Lower lobe of right lung (tissue), 2 donors: ENCODE measurements at regions not wholly inside any gene's neighbourhood (a gene's known extent, or its start where the extent isn't known, plus 50 kb on each side); places are given as distances from the start of the nearest gene placed in this dataset.

ENCODE experiments used
- ATAC-seq, 2 donors: fragments of 200-7000 bp; cut with Tn5 transposase; one replicate each; pipeline ENCODE4 v1.9.1; 2020 to 2022; ENCODE audit warnings: mild to moderate bottlenecking in 2 of 2, moderate library complexity in 2 of 2
- DNase-seq: peaks from one replicate; pipeline ENCODE4 v3.0.0-alpha.2; 2020
- H3K27ac ChIP-seq: fragments of 200-600 bp; one replicate; pipeline ENCODE4 v1.8.0; 2022
- H3K27me3 ChIP-seq: fragments of 200-600 bp; one replicate; pipeline ENCODE4 v1.8.0; 2022; ENCODE audit warnings: low read depth
- H3K36me3 ChIP-seq: fragments of 200-600 bp; one replicate; pipeline ENCODE4 v1.8.0; 2022; ENCODE audit warnings: mild to moderate bottlenecking
- H3K4me1 ChIP-seq: fragments of 200-600 bp; one replicate; pipeline ENCODE4 v1.8.0; 2022
- H3K4me3 ChIP-seq: fragments of 200-600 bp; one replicate; pipeline ENCODE4 v1.8.0; 2022; ENCODE audit warnings: mild to moderate bottlenecking
- H3K9me3 ChIP-seq: fragments of 200-600 bp; one replicate; pipeline ENCODE4 v1.8.0; 2022
- CTCF ChIP-seq: fragments of 200-600 bp; IDR thresholded peaks from one replicate; pipeline ENCODE4 v1.8.0; 2022; ENCODE audit warnings: antibody characterized with exemption, mild to moderate bottlenecking
- intact Hi-C: fragments of 100-400 bp; cut with DNase I; formaldehyde crosslinking; loops from one replicate; pipeline ENCODE4 v1.11.0; 2022
- donor health status: DM: no; HTN: yes; CAD: no; lungs with severe emphysema.

DNA sequence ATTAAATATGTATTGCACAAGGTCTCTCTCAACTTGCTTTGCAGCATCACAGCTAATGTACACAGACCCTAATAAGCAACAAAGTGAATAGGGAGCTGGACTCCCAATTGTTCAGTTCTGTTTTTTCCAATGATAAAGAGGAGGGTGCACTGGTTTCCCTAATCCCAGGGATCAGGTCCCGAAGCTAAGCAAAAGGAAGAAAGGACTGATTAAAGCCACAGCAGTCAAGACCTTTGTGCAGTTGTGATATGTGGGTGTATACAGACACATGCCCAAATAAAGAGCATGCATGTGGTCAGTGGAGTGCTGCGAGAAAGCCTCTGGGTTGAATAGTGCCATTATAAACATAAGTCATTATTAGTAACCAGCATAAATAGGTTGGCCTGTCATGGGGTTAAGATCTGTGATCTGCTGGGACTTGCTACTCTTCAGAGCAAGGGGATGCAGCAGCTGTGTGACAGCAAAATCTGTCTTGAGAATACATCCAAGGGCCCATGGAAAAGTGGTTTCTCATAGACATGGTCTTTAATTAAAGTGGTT is 1863.1 kb upstream of the WWC1 start:
- no peak for ATAC-seq
- H3K4me1 ChIP-seq, result no peaks in the 10 kb centered on the region
- no peaks in the 10 kb centered on the region for H3K27me3 ChIP-seq
- TF ChIP-seq CTCF, result no peak
- intact Hi-C loops, result no loop called here
- H3K9me3 ChIP-seq, result no peaks in the 10 kb centered on the region
- no peak overlapping the region for H3K4me3 ChIP-seq
- DNase-seq, result no peak
- H3K27ac ChIP-seq, result no peak overlapping the region
- no peaks in the 10 kb centered on the region for H3K36me3 ChIP-seq

DNA sequence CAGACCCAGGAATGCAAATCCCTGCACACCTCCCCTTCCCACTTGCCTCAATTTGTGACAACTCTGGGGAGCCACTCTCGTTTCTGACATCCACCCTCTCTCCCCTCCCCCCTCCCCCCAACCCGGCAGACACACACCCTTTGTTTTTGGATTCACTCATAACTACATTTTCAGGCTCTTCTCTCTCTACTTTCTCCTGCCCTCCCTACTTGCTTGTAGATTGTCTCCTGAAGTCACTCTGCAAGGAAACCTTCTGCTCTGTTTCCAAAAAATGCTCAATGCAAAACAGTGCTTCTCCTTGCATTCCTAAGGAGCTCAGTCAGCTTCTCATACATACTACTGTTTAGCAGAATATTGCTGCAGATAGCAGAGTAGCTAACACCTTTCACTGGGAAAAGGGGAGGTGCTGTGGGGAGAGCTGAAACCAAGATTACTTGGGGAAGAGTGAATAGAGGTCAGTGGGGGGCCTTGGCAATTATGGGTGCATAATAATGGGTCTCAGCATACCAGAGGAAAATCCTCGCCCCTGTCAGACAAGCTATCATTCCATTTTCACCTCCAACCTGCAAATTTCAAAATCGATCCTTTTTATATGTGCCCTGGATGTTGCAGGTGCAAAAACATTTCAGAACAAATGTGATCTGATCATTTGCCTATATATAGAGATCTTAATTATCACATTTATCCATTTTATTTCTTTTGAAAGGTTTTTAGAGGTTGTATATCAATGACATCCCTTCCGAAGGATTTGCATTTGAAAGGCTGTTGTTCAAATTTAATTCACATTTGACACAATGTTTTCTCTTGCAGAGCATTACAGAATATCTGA is 1860.7 kb upstream of the WWC1 start:
- Histone ChIP-seq H3K36me3 (no peaks in the 10 kb centered on the region), H3K9me3 (no peaks in the 10 kb centered on the region), H3K27ac (no peak overlapping the region), H3K4me1 (no peaks in the 10 kb centered on the region), H3K27me3 (no peaks in the 10 kb centered on the region), H3K4me3 (no peak overlapping the region)
- TF ChIP-seq CTCF, result no peak
- ATAC-seq, result no peak
- no peak for DNase-seq
- intact Hi-C loops, result no loop called here

DNA sequence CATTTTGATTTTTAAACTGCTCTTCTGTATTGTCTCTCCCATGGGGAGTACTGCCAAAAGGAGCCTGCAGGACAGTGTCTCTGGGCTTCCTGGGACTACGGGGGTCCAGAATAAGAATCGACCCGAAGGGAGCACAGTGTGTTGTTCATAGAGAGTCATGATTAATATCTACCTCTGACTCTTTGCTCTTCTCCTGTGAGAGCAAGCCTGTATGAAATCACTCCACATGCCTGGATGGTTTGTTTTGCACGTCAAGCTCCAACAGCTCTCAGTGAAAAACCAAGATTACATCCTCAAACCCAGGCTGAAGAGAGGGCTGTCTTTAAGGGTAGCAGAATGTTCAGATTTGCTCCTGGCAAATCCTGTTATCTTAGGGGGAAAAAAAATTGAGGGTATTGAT is 1860.0 kb upstream of the WWC1 start:
- no peak for DNase-seq
- Histone ChIP-seq H3K4me1 (no peaks in the 10 kb centered on the region), H3K9me3 (no peaks in the 10 kb centered on the region), H3K27me3 (no peaks in the 10 kb centered on the region), H3K27ac (no peak overlapping the region), H3K36me3 (no peaks in the 10 kb centered on the region), H3K4me3 (no peak overlapping the region)
- intact Hi-C loops, result no loop called here
- no peak for TF ChIP-seq CTCF
- ATAC-seq, result no peak

- Histone ChIP-seq H3K27me3 (no peaks in the 10 kb centered on the region), H3K27ac (no peak overlapping the region), H3K36me3 (no peaks in the 10 kb centered on the region), H3K4me1 (no peaks in the 10 kb centered on the region), H3K4me3 (no peak overlapping the region), H3K9me3 (no peaks in the 10 kb centered on the region)
- ATAC-seq (no peak), DNase-seq (no peak)
- intact Hi-C loops, result no loop called here
- no peak for TF ChIP-seq CTCF
These were observed 1857.8 kb upstream of the WWC1 start for GRCh38 chr5:166433679-166434078.

DNA sequence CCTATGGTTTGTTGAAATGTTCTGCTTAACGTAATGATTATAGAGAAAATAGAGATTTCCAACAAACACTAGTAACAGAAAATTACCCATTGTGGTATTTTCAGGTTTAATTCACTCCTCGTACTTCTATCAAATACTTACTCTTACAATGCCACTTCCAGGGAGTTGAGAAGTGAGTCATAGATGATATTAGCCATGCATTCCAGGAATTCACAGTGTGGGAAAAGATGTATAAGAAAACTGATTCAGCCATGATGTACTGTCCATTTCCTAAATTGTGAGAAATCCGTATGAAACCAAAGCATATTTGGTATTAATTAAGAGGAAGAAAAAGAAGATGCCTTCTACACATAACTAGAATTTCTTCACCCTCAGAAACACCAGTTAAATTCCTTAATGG is 1854.6 kb upstream of the WWC1 start:
- Histone ChIP-seq H3K36me3 (no peaks in the 10 kb centered on the region), H3K9me3 (no peaks in the 10 kb centered on the region), H3K4me1 (no peaks in the 10 kb centered on the region), H3K4me3 (no peak overlapping the region), H3K27ac (no peak overlapping the region), H3K27me3 (no peaks in the 10 kb centered on the region)
- no peak for TF ChIP-seq CTCF
- ATAC-seq (no peak), DNase-seq (no peak)
- intact Hi-C loops, result no loop called here
